Adrenal gland (tissue), 5 donors: ENCODE measurements at regions not wholly inside any gene's neighbourhood (a gene's known extent, or its start where the extent isn't known, plus 50 kb on each side); places are given as distances from the start of the nearest gene placed in this dataset.

Source experiments
- CTCF ChIP-seq, 6 experiments: fragments of 450-650 bp in 4 of 6; fragments of 200-600 bp in 2 of 6; sonication (generic) in 1 of 6; IDR thresholded peaks; 1 replicate in 5 of 6; 2 replicates in 1 of 6; pipeline versions ENCODE4 v1.5.1 to v1.8.0; 2016 to 2021; ENCODE audit warnings: antibody characterized with exemption in 6 of 6, mild to moderate bottlenecking in 2 of 6, moderate library complexity in 1 of 6
- POLR2A ChIP-seq, 2 donors: fragments of 450-650 bp; IDR thresholded peaks; one replicate each; pipeline ENCODE4 v1.6.1; 2017; ENCODE audit warnings: antibody characterized with exemption in 2 of 2, mild to moderate bottlenecking in 2 of 2, moderate library complexity in 1 of 2
- donor health status: DM: no; HTN: no; CAD: no.

- TF ChIP-seq CTCF (IDR thresholded peaks at IDR 0.05) (no peak), POLR2A (IDR thresholded peaks at IDR 0.05) (no peak)
Measured at GRCh38 chr11:95346265-95346664, 115.3 kb upstream of the SESN3 start.
